Loucy (cell line): ENCODE measurements at regions not wholly inside any gene's neighbourhood (a gene's known extent, or its start where the extent isn't known, plus 50 kb on each side); places are given as distances from the start of the nearest gene placed in this dataset.

ENCODE experiments used
- CTCF ChIP-seq: fragments of 200-600 bp; sonication (generic); conservative IDR thresholded peaks from 2 replicates; pipeline ENCODE4 v1.5.1; 2014; ENCODE audit warnings: mild to moderate bottlenecking, antibody characterized with exemption, low read length
- EZH2phosphoT487 ChIP-seq: fragments of 200-600 bp; IDR thresholded peaks from 2 replicates; pipeline ENCODE4 v1.6.1; 2018; ENCODE audit warnings: antibody characterized with exemption, mild to moderate bottlenecking, moderate library complexity, borderline replicate concordance

- TF ChIP-seq CTCF (no peak), EZH2phosphoT487 (no peak)
Measured at GRCh38 chr2:128776461-128777195, 458.0 kb upstream of the HS6ST1 start.
